Bronchial epithelial cell (primary cell): ENCODE measurements at regions not wholly inside any gene's neighbourhood (a gene's known extent, or its start where the extent isn't known, plus 50 kb on each side); places are given as distances from the start of the nearest gene placed in this dataset.
"Not testable (repeated sequence)": the region's sequence is repeated elsewhere in the genome, so short reads cannot be mapped to it uniquely, and the experiment has no call there.

Experiments
- DNase-seq: peaks from one replicate; pipeline ENCODE4 v3.0.0-alpha.2; 2010; ENCODE audit warnings: low read depth
- FAIRE-seq: peaks from 2 replicates; lab custom pipeline; 2011; peaks lifted over from hg19 to GRCh38; lab: Jason Lieb, UNC
- H3K27me3 ChIP-seq: 2 replicates; pipeline ENCODE4 v1.5.1; 2011; ENCODE audit warnings: low read length; ENCODE audit not compliant: control insufficient read depth, insufficient read depth
- H3K36me3 ChIP-seq: 2 replicates; pipeline ENCODE4 v1.5.1; 2011; ENCODE audit warnings: low read length; ENCODE audit not compliant: control insufficient read depth, insufficient read depth
- H3K4me3 ChIP-seq: 2 replicates; pipeline ENCODE4 v1.5.1; 2011; ENCODE audit warnings: mild to moderate bottlenecking, low read depth, low read length, control low read depth
- CTCF ChIP-seq: IDR thresholded peaks from 2 replicates; pipeline ENCODE4 v1.5.1; 2011; ENCODE audit warnings: mild to moderate bottlenecking, moderate library complexity, low read length, control low read depth, inconsistent platforms; ENCODE audit not compliant: insufficient read depth, severe bottlenecking

- no peaks in the 10 kb centered on the region for H3K36me3 ChIP-seq
- no peak for TF ChIP-seq CTCF
- no peak overlapping the region for H3K4me3 ChIP-seq
- DNase-seq (no peak), FAIRE-seq (no peak)
- no peaks in the 10 kb centered on the region for H3K27me3 ChIP-seq
Observed at GRCh38 chr6:81886157-81886556, 133.7 kb upstream of the TENT5A start.

GRCh38 chr6:81881660-81882059 is 129.2 kb upstream of the TENT5A start:
- Histone ChIP-seq H3K4me3 (no peak overlapping the region), H3K36me3 (no peaks in the 10 kb centered on the region), H3K27me3 (no peaks in the 10 kb centered on the region)
- no peak for FAIRE-seq
- TF ChIP-seq CTCF: no peak
- no peak for DNase-seq

- Histone ChIP-seq H3K36me3 (no peaks in the 10 kb centered on the region), H3K27me3 (no peaks in the 10 kb centered on the region), H3K4me3 (no peak overlapping the region)
- TF ChIP-seq CTCF: no peak
- no peak for DNase-seq
- FAIRE-seq: no peak
Observed at GRCh38 chr6:81878479-81878878, 126.0 kb upstream of the TENT5A start.

- no peak overlapping the region for H3K4me3 ChIP-seq
- H3K36me3 ChIP-seq: no peaks in the 10 kb centered on the region
- FAIRE-seq (no peak), DNase-seq (peak; percentile 50)
- TF ChIP-seq CTCF: no peak
- H3K27me3 ChIP-seq: no peaks in the 10 kb centered on the region
Observed at GRCh38 chr6:81876971-81877370, 124.5 kb upstream of the TENT5A start.

- no peak for TF ChIP-seq CTCF
- FAIRE-seq (no peak), DNase-seq (no peak)
- Histone ChIP-seq H3K36me3 (no peaks in the 10 kb centered on the region), H3K4me3 (no peak overlapping the region), H3K27me3 (no peaks in the 10 kb centered on the region)
Observed at GRCh38 chr6:81875782-81876293, 123.4 kb upstream of the TENT5A start.

GRCh38 chr6:81869749-81870508 is 117.4 kb upstream of the TENT5A start:
- not testable (repeated sequence) for FAIRE-seq, H3K4me3 ChIP-seq, H3K36me3 ChIP-seq

More at GRCh38 chr6:81869749-81870508, 117.4 kb upstream of the TENT5A start:
- H3K27me3 ChIP-seq, DNase-seq: not testable (repeated sequence)
